Ascending aorta (tissue), 2 donors: ENCODE measurements at regions not wholly inside any gene's neighbourhood (a gene's known extent, or its start where the extent isn't known, plus 50 kb on each side); places are given as distances from the start of the nearest gene placed in this dataset.

Experiments
- DNase-seq, 2 donors: peaks; one replicate each; pipeline ENCODE4 v3.0.0-alpha.2; 2019; ENCODE audit warnings: low spot score in 2 of 2
- H3K27ac ChIP-seq, 2 donors: fragments of 200-600 bp; sonication (generic); one replicate each; pipeline ENCODE4 v1.5.1; 2016 to 2017; ENCODE audit warnings: mild to moderate bottlenecking in 1 of 2
- H3K27me3 ChIP-seq: fragments of 200-600 bp; sonication (generic); one replicate; pipeline ENCODE4 v1.5.1; 2017
- H3K36me3 ChIP-seq, 2 donors: fragments of 200-600 bp; sonication (generic); one replicate each; pipeline ENCODE4 v1.5.1; 2016
- H3K4me1 ChIP-seq, 2 donors: fragments of 200-600 bp; sonication (generic); one replicate each; pipeline ENCODE4 v1.5.1; 2016 to 2017; ENCODE audit warnings: mild to moderate bottlenecking in 1 of 2
- H3K4me3 ChIP-seq, 2 donors: fragments of 200-600 bp; sonication (generic); one replicate each; pipeline ENCODE4 v1.5.1; 2016 to 2017; ENCODE audit warnings: mild to moderate bottlenecking in 1 of 2
- H3K9me3 ChIP-seq, 2 donors: fragments of 200-600 bp; sonication (generic); one replicate each; pipeline ENCODE4 v1.5.1; 2016
- intact Hi-C: fragments of 100-400 bp; cut with DNase I; formaldehyde crosslinking; loops from one replicate; pipeline ENCODE4 v1.15.1; 2023
- TF ChIP-seq, protein P1 (sequence below), 3 experiments: fragments of 200-600 bp in 2 of 3; fragments of 450-650 bp in 1 of 3; sonication (generic) in 2 of 3; IDR thresholded peaks; one replicate each; pipeline ENCODE4 v1.5.1; 2016 to 2019; ENCODE audit warnings: antibody characterized with exemption in 3 of 3, mild to moderate bottlenecking in 1 of 3, moderate library complexity in 1 of 3

DNA sequence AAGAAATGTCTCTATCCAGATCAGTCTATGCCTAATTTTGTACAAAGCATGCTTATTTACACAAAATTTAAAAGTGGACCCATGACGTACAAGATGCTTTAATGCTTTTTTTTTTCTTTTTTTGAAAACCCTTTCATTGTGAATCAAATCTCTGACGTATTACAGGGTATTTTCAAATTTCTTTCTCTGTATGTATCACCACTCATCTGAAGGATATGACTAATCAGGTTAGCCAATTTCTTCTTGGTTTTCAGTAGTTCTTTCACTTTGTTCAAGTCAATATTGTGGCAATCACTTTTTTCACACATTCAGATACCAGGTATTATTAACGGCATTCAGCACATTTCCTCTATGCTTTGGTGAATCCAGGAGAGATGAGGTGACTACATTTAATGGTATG is 685.3 kb downstream of the TRHDE start:
- H3K27me3 ChIP-seq = no peaks in the 10 kb centered on the region
- H3K4me3 ChIP-seq = no peak overlapping the region
- no peak overlapping the region for H3K27ac ChIP-seq
- intact Hi-C loops = no loop called here
- no peaks in the 10 kb centered on the region for H3K36me3 ChIP-seq
- no peaks in the 10 kb centered on the region for H3K9me3 ChIP-seq
- TF ChIP-seq, protein P1, sequence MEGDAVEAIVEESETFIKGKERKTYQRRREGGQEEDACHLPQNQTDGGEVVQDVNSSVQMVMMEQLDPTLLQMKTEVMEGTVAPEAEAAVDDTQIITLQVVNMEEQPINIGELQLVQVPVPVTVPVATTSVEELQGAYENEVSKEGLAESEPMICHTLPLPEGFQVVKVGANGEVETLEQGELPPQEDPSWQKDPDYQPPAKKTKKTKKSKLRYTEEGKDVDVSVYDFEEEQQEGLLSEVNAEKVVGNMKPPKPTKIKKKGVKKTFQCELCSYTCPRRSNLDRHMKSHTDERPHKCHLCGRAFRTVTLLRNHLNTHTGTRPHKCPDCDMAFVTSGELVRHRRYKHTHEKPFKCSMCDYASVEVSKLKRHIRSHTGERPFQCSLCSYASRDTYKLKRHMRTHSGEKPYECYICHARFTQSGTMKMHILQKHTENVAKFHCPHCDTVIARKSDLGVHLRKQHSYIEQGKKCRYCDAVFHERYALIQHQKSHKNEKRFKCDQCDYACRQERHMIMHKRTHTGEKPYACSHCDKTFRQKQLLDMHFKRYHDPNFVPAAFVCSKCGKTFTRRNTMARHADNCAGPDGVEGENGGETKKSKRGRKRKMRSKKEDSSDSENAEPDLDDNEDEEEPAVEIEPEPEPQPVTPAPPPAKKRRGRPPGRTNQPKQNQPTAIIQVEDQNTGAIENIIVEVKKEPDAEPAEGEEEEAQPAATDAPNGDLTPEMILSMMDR (IDR thresholded peaks at IDR 0.05) = no peak
- H3K4me1 ChIP-seq = no peaks in the 10 kb centered on the region
- no peak for DNase-seq

DNA sequence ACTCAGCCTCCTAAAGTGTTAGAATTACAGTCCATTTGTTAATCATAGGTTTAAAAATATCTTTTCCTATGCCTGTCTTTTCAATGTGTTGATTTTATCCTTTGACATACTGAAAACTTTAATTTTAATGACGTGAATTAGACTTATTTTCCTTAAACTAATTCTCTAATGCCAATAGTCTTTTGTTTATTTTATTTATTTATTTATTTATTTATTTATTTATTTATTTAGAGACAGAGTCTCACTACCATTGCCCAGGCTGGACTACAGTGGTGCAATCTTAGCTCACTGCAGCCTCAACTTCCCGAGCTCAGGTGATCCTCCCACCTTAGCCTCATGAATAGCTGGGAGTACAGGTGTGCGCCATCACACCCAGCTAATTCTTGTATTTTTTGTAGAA is 694.5 kb downstream of the TRHDE start:
- intact Hi-C loops = no loop called here
- TF ChIP-seq, protein P1 (IDR thresholded peaks at IDR 0.05) = no peak

DNA sequence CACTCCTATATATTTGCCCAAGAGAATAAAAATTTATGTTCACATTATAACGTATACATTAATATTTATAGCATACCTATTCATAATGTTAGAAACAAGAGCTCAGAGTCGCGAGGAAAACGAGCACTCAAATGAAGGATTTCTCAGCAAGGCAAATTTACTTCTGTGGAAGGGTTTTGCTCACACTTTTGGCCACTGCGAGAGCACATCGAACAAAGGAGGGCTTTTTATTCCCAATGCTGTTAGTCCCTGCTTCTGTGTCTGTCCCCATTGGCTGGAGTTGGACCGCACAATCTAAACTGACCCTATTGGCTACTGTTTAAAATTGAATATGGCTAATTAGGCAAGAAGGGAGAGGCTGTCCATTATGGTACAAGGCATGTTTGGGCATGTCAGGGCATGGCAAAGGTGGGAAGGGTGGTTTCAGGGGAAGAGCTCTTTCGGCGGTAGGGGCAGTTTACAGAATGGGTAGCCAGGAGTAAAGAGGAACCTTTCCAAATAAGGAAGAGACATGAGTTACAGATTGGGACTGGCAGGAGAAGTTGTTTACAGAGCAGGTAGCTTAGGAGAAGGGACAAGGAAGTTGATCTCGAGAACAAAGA is 702.9 kb downstream of the TRHDE start:
- Histone ChIP-seq H3K4me1 (no peaks in the 10 kb centered on the region), H3K27me3 (no peaks in the 10 kb centered on the region), H3K36me3 (no peaks in the 10 kb centered on the region), H3K4me3 (no peak overlapping the region), H3K27ac (no peak overlapping the region), H3K9me3 (peaks cover 0 to 7% of the 10 kb centered on the region in 2 donors)
- no peak for DNase-seq
- intact Hi-C loops = no loop called here
- TF ChIP-seq, protein P1 (IDR thresholded peaks at IDR 0.05) = no peak

More for the DNA sequence above, 694.5 kb downstream of the TRHDE start:
- Histone ChIP-seq H3K4me3 (no peak overlapping the region), H3K4me1 (no peaks in the 10 kb centered on the region), H3K36me3 (no peaks in the 10 kb centered on the region), H3K9me3 (no peaks in the 10 kb centered on the region), H3K27me3 (no peaks in the 10 kb centered on the region), H3K27ac (no peak overlapping the region)
- no peak for DNase-seq

DNA sequence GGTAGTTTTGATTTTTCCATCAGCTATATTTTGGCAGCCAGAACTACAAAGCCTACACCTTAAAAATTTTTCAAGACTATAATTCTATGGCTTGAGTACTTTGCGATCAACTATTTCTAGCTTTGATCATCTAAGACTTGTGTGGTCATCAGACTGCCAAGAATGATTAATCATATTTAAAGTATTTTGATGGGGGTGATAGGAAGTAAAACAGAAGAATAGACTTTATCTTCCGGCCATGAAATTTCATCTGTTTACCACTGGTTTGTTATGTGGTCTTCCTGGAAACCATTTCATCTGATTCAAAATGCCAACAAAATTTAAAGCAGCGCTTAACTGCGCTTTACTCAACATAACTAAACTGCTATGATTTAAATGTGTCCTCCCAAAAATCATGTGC is 706.8 kb downstream of the TRHDE start:
- H3K36me3 ChIP-seq = no peaks in the 10 kb centered on the region
- TF ChIP-seq, protein P1 (IDR thresholded peaks at IDR 0.05) = no peak
- H3K4me1 ChIP-seq = no peaks in the 10 kb centered on the region
- H3K9me3 ChIP-seq = peaks cover 0 to 7% of the 10 kb centered on the region in 2 donors
- DNase-seq = no peak
- no peak overlapping the region for H3K27ac ChIP-seq
- intact Hi-C loops = no loop called here
- H3K27me3 ChIP-seq = no peaks in the 10 kb centered on the region
- H3K4me3 ChIP-seq = no peak overlapping the region

DNA sequence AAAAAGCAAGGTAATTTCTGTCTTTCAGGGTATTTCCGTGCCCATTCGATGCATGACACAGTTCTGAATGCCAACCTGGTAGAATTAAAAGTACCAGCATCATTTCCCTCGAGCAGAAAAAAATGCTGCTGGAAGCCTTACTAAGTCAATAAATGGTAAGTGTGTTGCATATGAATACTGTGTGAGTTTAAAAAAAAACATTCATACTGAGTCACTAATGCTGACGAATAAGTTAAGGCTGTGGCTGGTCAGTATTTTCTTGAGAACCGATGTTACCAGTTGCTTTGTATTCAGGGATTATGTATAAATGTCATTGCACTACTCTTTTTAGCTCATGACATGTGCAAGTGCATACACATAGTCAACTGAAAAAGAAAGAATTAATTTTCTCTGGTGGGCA is 710.2 kb downstream of the TRHDE start:
- Histone ChIP-seq H3K36me3 (no peaks in the 10 kb centered on the region), H3K4me3 (no peak overlapping the region), H3K27ac (no peak overlapping the region), H3K27me3 (no peaks in the 10 kb centered on the region), H3K4me1 (no peaks in the 10 kb centered on the region), H3K9me3 (no peaks in the 10 kb centered on the region)
- TF ChIP-seq, protein P1 (IDR thresholded peaks at IDR 0.05) = no peak
- DNase-seq = no peak
- intact Hi-C loops = no loop called here

DNA sequence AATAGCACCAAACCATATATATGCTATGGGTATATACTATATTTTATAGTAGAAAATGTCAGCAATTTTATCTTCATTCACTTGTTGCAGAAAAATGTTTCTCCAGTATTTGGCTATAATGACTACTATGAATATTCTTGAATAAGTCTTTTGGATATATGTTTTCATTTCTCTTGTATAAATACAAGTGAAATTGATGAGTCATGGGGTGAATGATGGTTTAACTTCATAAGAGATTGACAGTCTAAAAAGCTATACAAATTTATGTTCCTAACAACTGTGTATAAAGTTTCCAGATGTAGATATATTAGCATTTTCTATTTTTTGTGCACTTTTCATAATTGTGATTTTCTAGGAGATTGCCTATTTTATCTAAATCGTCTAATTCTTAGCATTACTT is 714.8 kb downstream of the TRHDE start:
- no peak overlapping the region for H3K4me3 ChIP-seq
- no peaks in the 10 kb centered on the region for H3K4me1 ChIP-seq
- H3K27ac ChIP-seq = no peak overlapping the region
- no peaks in the 10 kb centered on the region for H3K27me3 ChIP-seq
- H3K36me3 ChIP-seq = no peaks in the 10 kb centered on the region
- intact Hi-C loops = no loop called here
- TF ChIP-seq, protein P1 (IDR thresholded peaks at IDR 0.05) = no peak
- no peaks in the 10 kb centered on the region for H3K9me3 ChIP-seq
- no peak for DNase-seq
